GM12878 (cell line): ENCODE measurements at regions not wholly inside any gene's neighbourhood (a gene's known extent, or its start where the extent isn't known, plus 50 kb on each side); places are given as distances from the start of the nearest gene placed in this dataset.

Experiments
- ATAC-seq: fragments of 200-7000 bp; cut with Tn5 transposase; 3 replicates; pipeline ENCODE4 v1.9.1; 2020; ENCODE audit warnings: mild to moderate bottlenecking, moderate library complexity
- BruUV-seq: library from RNA; stranded (reverse); fragments of 400-500 nt; replicated peaks from 2 replicates; lab custom pipeline; 2021; lab: Mats Ljungman, UMichigan
- CTCF ChIA-PET: fragments of 300-600 bp; sonication (Branson Sonifier 250); formaldehyde crosslinking; extraction: SDS; loops from one replicate; lab custom pipeline; 2021; ENCODE audit warnings: inconsistent platforms; lab: Yijun Ruan, JAX
- POLR2A ChIA-PET: fragments of 350-600 bp; formaldehyde crosslinking; extraction: SDS; loops from one replicate; lab custom pipeline; 2021; ENCODE audit warnings: inconsistent platforms; lab: Charles Lee
- RAD21 ChIA-PET: fragments of 300-600 bp; sonication (Branson Sonifier 250); formaldehyde crosslinking; loops from one replicate; lab custom pipeline; 2023; ENCODE audit warnings: antibody characterized with exemption; ENCODE audit not compliant: unreplicated experiment; lab: Charles Lee
- SMC1A ChIA-PET: fragments of 300-600 bp; sonication (Branson Sonifier 250); formaldehyde crosslinking; loops from one replicate; lab custom pipeline; 2023; ENCODE audit not compliant: unreplicated experiment, uncharacterized antibody; lab: Charles Lee
- DNase-seq: peaks from one replicate; pipeline ENCODE4 v3.0.0-alpha.2; 2011; ENCODE audit warnings: low read depth, low spot score
- FAIRE-seq: peaks from 3 replicates; lab custom pipeline; 2011; peaks lifted over from hg19 to GRCh38; lab: Jason Lieb, UNC
- H2AFZ ChIP-seq: 2 replicates; pipeline ENCODE4 v1.6.0; 2011; ENCODE audit warnings: low read depth, low read length, control low read depth; ENCODE audit not compliant: control insufficient read depth
- H3K27ac ChIP-seq: 2 replicates; pipeline ENCODE4 v1.5.1; 2011; ENCODE audit warnings: control low read depth; ENCODE audit not compliant: control insufficient read depth, insufficient read depth
- H3K27me3 ChIP-seq, 2 experiments: replicated peaks in 1 of 2; 2 replicates each; pipeline versions ENCODE4 v1.6.0 to v1.6.1; 2011; ENCODE audit warnings: low read length in 1 of 2; ENCODE audit not compliant: control insufficient read depth in 2 of 2, insufficient read depth in 2 of 2
- H3K36me3 ChIP-seq, 2 experiments: 2 replicates each; pipeline ENCODE4 v1.5.1; 2011; ENCODE audit warnings: low read length in 1 of 2; ENCODE audit not compliant: control insufficient read depth in 2 of 2, insufficient read depth in 2 of 2
- H3K4me1 ChIP-seq: 2 replicates; pipeline ENCODE4 v1.6.1; 2011; ENCODE audit warnings: mild to moderate bottlenecking, low read length, moderate library complexity, mixed read lengths; ENCODE audit not compliant: control insufficient read depth, insufficient read depth
- H3K4me2 ChIP-seq: 2 replicates; pipeline ENCODE4 v1.6.0; 2011; ENCODE audit warnings: control low read depth; ENCODE audit not compliant: control insufficient read depth, insufficient read depth
- H3K4me3 ChIP-seq: fragments of 200-600 bp; sonication (generic); 2 replicates; pipeline ENCODE4 v1.5.1; 2016
- H3K79me2 ChIP-seq: 2 replicates; pipeline ENCODE4 v1.6.0; 2011; ENCODE audit warnings: low read length; ENCODE audit not compliant: control insufficient read depth, insufficient read depth
- H3K9ac ChIP-seq: 2 replicates; pipeline ENCODE4 v1.8.0; 2011; ENCODE audit warnings: low read length, control low read depth, mixed read lengths; ENCODE audit not compliant: control insufficient read depth, insufficient read depth
- H3K9me3 ChIP-seq: replicated peaks from 3 replicates; pipeline ENCODE4 v1.5.1; 2011; ENCODE audit warnings: mild to moderate bottlenecking, low read length; ENCODE audit not compliant: control insufficient read depth, insufficient read depth
- H4K20me1 ChIP-seq: 2 replicates; pipeline ENCODE4 v1.6.0; 2011; ENCODE audit not compliant: control insufficient read depth, insufficient read depth
- CHD4 ChIP-seq: fragments of 200-600 bp; sonication (generic); IDR thresholded peaks from 2 replicates; pipeline ENCODE4 v1.6.1; 2016; ENCODE audit warnings: mild to moderate bottlenecking
- HDAC6 ChIP-seq: fragments of 200-600 bp; sonication (generic); IDR thresholded peaks from one replicate; pipeline ENCODE4 v1.8.0; 2017; ENCODE audit warnings: antibody characterized with exemption; ENCODE audit not compliant: unreplicated experiment
- IRF4 ChIP-seq: IDR thresholded peaks from 2 replicates; pipeline ENCODE4 v1.6.1; 2011; ENCODE audit warnings: low read depth, low read length
- JUND ChIP-seq: IDR thresholded peaks from 2 replicates; pipeline ENCODE4 v1.6.1; 2012; ENCODE audit warnings: low read depth, mild to moderate bottlenecking, low read length, improper control_type of control experiment, moderate library complexity
- KDM1A ChIP-seq: fragments of 200-600 bp; sonication (generic); IDR thresholded peaks from 2 replicates; pipeline ENCODE4 v1.6.1; 2016; ENCODE audit warnings: borderline replicate concordance
- PML ChIP-seq: IDR thresholded peaks from 2 replicates; pipeline ENCODE4 v1.6.1; 2012; ENCODE audit warnings: low read length, inconsistent platforms
- SIN3A ChIP-seq: IDR thresholded peaks from 2 replicates; pipeline ENCODE4 v1.6.1; 2012; ENCODE audit warnings: low read depth, low read length, improper control_type of control experiment
- ZBTB4 ChIP-seq: fragments of 450-650 bp; formaldehyde crosslinking; IDR thresholded peaks from 2 replicates; pipeline ENCODE4 v1.4.0; 2022; ENCODE audit warnings: mild to moderate bottlenecking, moderate library complexity
- ZBTB40 ChIP-seq: fragments of 450-650 bp; IDR thresholded peaks from 2 replicates; pipeline ENCODE4 v1.6.1; 2016; ENCODE audit warnings: mild to moderate bottlenecking, moderate library complexity, borderline replicate concordance
- WGBS: methylation state at CpG from one replicate; pipeline ENCODE4 v1.1.6; 2016; ENCODE audit warnings: low lambda C conversion rate; ENCODE audit not compliant: insufficient replicate concordance, insufficient coverage; ENCODE audit errors: missing lambda C conversion rate; 5-methylcytosine and 5-hydroxymethylcytosine counted together
- in situ Hi-C: fragments of 300-500 bp; cut with MboI; formaldehyde crosslinking; loops from 9 replicates; pipeline ENCODE4 v1.14.3; 2018; ENCODE audit warnings: mixed read lengths
- intact Hi-C: fragments of 100-400 bp; cut with micrococcal nuclease; formaldehyde crosslinking; loops from one replicate; pipeline ENCODE4 v1.14.2; 2022; ENCODE audit not compliant: unreplicated experiment

GRCh38 chr12:75750716-75751306, 239.4 kb upstream of the KRR1 start:
- SMC1A ChIA-PET: interaction anchor here (0.5 to 2.5 kb wide), 10 partner anchors 8 to 162 kb away, joined by 3 to 9 read pairs (median 3); no protein-coding TSS in a partner anchor

More at GRCh38 chr12:75750716-75751306, 239.4 kb upstream of the KRR1 start:
- ATAC-seq (no peak), FAIRE-seq (no peak), DNase-seq (no peak)
- WGBS: 48% methylated on average over 4 of the region's 4 CpGs
- in situ Hi-C loops (no loop called here), intact Hi-C loops (no loop called here)
- no peaks in the 10 kb centered on the region for H3K9me3 ChIP-seq
- H3K4me2 ChIP-seq: no peak overlapping the region
- RAD21 ChIA-PET: interaction anchor here (1.8 kb wide), 1 partner anchor 281 kb away, joined by 3 read pairs; the partner anchor contains the start of gene PHLDA1
- no peaks in the 10 kb centered on the region for H3K4me1 ChIP-seq
- H3K27me3 ChIP-seq: no peaks in the 10 kb centered on the region
- H3K9ac ChIP-seq: no peak overlapping the region
- CTCF ChIA-PET: interaction anchor here (1.0 to 1.6 kb wide), 2 partner anchors 17 to 122 kb away, joined by 3 to 4 read pairs; no protein-coding TSS in a partner anchor
- POLR2A ChIA-PET: no interaction called here
- no peak overlapping the region for H2AFZ ChIP-seq
- H4K20me1 ChIP-seq: no peaks in the 10 kb centered on the region
- TF ChIP-seq ZBTB4 (no peak), JUND (no peak), PML (no peak), HDAC6 (no peak), IRF4 (no peak), CHD4 (no peak), ZBTB40 (no peak), SIN3A (no peak), KDM1A (no peak)
- no peak overlapping the region for H3K4me3 ChIP-seq
- H3K27ac ChIP-seq: no peak overlapping the region
- BruUV-seq: no TSS peak
- no peaks in the 10 kb centered on the region for H3K79me2 ChIP-seq
- H3K36me3 ChIP-seq: no peaks in the 10 kb centered on the region
